Endometrial microvascular endothelial cells (primary cell): ENCODE measurements at regions not wholly inside any gene's neighbourhood (a gene's known extent, or its start where the extent isn't known, plus 50 kb on each side); places are given as distances from the start of the nearest gene placed in this dataset.
"Not testable (repeated sequence)": the region's sequence is repeated elsewhere in the genome, so short reads cannot be mapped to it uniquely, and the experiment has no call there.

Source experiments
- in situ Hi-C: cut with HindIII; loops from 2 replicates; pipeline ENCODE4 v1.10.0; 2017; ENCODE audit warnings: low sequenced_read_pairs, low pct_unique_long_range_greater_than_20kb; ENCODE audit errors: inconsistent ontology term

GRCh38 chr21:39087238-39088030, 95.8 kb downstream of the PSMG1 start:
- in situ Hi-C loops: no loop called here

- in situ Hi-C loops: no loop called here
These were observed 96.7 kb downstream of the PSMG1 start for GRCh38 chr21:39086547-39086946.

GRCh38 chr21:39085843-39086405, 97.3 kb downstream of the PSMG1 start:
- in situ Hi-C loops: no loop called here

GRCh38 chr21:39084979-39085729, 98.1 kb downstream of the PSMG1 start:
- in situ Hi-C loops: no loop called here

- in situ Hi-C loops: no loop called here
These were observed 99.2 kb downstream of the PSMG1 start for GRCh38 chr21:39084073-39084472.

GRCh38 chr21:39083377-39084008, 99.8 kb downstream of the PSMG1 start:
- in situ Hi-C loops: no loop called here

GRCh38 chr21:39082656-39083376, 100.4 kb downstream of the PSMG1 start:
- in situ Hi-C loops: no loop called here

DNA sequence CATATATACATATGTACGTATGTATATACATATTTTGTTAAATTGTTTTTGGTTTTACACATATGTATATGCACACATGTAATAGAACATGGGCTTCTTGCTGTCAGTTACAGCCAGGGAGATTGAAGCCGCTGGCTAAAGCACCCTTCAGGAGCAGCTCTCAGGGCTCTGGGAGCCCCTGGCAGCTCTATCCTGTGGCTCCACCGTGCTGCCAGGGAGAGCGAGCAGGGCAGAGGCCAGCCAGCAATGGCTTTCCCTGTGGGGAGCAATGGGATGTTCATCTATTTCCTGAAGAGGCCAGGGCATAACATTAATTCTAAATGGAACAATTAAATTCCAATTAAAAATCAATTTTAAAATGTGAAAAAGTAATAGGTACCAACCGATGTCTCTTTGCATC, 102.9 kb downstream of the PSMG1 start:
- in situ Hi-C loops: no loop called here

- in situ Hi-C loops: no loop called here
These were observed 103.6 kb downstream of the PSMG1 start for GRCh38 chr21:39079617-39080016.

GRCh38 chr21:39078322-39079065, 104.8 kb downstream of the PSMG1 start:
- in situ Hi-C loops: no loop called here

GRCh38 chr21:39077876-39078275, 105.4 kb downstream of the PSMG1 start:
- in situ Hi-C loops: no loop called here

GRCh38 chr21:39074508-39074907, 108.7 kb downstream of the PSMG1 start:
- in situ Hi-C loops: no loop called here

DNA sequence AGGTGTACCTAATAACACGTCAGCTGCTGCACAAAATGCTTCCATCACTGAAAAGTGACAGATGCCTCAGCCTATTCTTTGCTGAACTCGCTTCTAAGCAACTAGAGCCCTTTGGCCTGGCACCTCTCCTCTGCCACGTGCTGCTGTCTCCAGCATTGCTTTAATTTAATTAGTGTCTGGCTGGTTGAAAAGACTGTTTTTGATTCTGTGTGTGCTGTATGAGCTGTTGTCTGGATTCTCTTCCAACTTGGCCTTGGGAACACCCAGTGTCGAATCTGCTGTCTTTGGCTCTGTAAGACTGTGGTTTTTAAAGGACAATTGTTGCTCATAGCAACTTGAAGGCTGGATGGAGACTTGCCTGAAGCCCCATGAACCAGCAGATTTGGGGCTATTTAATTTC, 109.5 kb downstream of the PSMG1 start:
- in situ Hi-C loops: no loop called here

DNA sequence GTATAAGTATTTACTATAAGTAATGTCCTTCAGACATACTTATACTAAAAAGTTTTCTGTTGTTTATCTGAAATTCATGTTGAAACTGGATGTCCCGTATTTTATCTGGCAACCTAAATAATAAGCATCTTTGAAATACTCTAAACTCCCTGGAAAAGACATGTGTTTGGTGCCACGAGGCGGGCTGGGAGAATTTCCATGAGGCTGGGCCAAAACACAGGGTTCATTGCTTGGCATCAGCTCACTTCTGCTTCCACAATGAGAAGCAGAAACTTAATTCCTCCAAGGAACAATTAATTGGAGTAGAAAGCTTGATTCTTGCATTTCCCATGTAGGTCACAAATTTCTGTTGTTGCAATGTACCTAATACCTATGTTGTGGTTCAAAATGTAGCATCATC, 110.2 kb downstream of the PSMG1 start:
- in situ Hi-C loops: no loop called here

- in situ Hi-C loops: no loop called here
These were observed 110.8 kb downstream of the PSMG1 start for GRCh38 chr21:39072468-39072867.

DNA sequence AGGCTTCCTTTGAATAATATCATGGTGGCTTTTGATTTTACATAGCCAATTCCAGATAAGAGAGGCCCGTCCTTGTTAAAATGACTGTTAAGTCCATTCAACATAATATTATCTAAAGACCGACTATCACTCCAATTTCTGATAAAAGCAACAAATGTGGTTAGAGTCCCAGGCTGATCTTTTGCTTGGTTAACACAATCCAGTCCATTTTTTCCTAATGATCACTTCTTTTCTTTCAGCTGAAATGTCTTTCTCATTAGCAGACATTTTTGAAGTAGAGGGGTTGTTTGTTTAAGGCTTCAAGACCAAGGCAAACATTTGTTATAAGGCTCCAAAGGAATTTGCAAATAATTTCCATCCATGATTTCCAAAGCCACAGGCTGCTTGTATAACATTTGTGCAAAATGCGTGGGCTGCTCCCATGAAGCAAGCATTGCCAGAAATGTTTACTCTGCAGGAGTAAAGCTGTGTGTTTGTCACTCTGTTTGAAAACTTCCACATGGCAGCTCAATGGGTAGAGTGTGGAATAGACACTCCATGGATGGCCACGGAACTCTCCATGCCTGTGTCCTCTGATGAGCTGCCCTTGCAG, 111.5 kb downstream of the PSMG1 start:
- in situ Hi-C loops: no loop called here

GRCh38 chr21:39069856-39070255, 113.4 kb downstream of the PSMG1 start:
- in situ Hi-C loops: not testable (repeated sequence)
